ENCODE measurements at regions not wholly inside any gene's neighbourhood (a gene's known extent, or its start where the extent isn't known, plus 50 kb on each side); places are given as distances from the start of the nearest gene placed in this dataset.

- DNase-seq = no peak
- ATAC-seq = no peak
- intact Hi-C loops (cut with DNase I, micrococcal nuclease) = no loop called here
Observed at GRCh38 chr9:14439555-14439954, 125.6 kb upstream of the NFIB start.

GRCh38 chr9:14438232-14439021 is 124.5 kb upstream of the NFIB start:
- no peak for DNase-seq
- Histone ChIP-seq H3K4me1 (ENCODE audit: low read depth) (no peaks in the 10 kb centered on the region), H3K36me3 (ENCODE audit: low read depth) (no peaks in the 10 kb centered on the region), H3K4me3 (no peak overlapping the region), H3K9me3 (no peaks in the 10 kb centered on the region)
- no peak for ATAC-seq
- intact Hi-C loops (cut with DNase I, micrococcal nuclease) = no loop called here
- TF ChIP-seq, protein P1, sequence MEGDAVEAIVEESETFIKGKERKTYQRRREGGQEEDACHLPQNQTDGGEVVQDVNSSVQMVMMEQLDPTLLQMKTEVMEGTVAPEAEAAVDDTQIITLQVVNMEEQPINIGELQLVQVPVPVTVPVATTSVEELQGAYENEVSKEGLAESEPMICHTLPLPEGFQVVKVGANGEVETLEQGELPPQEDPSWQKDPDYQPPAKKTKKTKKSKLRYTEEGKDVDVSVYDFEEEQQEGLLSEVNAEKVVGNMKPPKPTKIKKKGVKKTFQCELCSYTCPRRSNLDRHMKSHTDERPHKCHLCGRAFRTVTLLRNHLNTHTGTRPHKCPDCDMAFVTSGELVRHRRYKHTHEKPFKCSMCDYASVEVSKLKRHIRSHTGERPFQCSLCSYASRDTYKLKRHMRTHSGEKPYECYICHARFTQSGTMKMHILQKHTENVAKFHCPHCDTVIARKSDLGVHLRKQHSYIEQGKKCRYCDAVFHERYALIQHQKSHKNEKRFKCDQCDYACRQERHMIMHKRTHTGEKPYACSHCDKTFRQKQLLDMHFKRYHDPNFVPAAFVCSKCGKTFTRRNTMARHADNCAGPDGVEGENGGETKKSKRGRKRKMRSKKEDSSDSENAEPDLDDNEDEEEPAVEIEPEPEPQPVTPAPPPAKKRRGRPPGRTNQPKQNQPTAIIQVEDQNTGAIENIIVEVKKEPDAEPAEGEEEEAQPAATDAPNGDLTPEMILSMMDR (IDR thresholded peaks at IDR 0.05) = no peak

More at GRCh38 chr9:14439555-14439954, 125.6 kb upstream of the NFIB start:
- Histone ChIP-seq H3K4me3 (no peak overlapping the region), H3K9me3 (no peaks in the 10 kb centered on the region), H3K4me1 (ENCODE audit: low read depth) (no peaks in the 10 kb centered on the region), H3K36me3 (ENCODE audit: low read depth) (no peaks in the 10 kb centered on the region)
- TF ChIP-seq, protein P1 (IDR thresholded peaks at IDR 0.05) = no peak

DNA sequence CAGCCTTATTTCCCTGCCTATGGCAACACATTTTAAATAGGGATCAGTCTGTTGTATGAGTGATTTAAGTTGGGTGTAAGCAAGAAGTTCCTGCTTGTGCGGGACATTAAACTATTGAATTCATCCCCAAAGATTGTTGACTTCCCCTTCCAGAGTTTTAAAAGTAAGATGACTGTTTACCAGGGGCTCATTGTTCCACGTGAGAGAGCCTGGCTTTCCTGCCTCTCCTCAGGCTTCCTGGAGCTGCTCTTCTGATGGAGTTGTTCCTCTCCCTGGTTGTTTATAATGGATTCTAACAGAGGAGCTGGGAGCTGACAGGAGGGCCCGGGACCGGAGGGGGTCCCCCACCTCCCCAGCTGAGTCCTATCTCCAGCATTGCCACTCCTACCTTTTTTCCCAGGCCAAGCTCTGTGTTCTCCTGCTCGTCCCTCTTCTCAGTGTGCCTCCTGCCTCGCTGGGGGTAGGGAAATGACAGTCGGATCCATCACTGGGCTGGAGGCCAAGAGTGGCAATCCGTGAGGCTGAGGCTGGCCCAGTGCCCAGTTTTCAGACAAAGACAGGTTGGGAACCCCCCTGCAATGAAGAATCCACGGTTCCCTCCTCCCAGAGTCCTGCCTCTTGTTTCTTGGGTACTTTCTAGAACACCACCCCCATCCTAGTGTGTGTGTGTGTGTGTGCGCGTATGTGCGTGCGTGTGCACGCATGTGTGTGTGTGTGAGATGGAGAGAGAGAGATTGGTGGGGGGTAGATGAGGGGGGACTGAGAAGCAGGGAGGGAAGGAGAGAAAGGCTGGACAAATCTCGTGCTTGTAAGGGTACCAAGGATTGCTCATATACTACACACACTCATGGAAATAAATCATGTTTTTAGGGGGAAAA is 123.7 kb upstream of the NFIB start:
- intact Hi-C loops (cut with DNase I, micrococcal nuclease) = no loop called here
- ATAC-seq = no peak
- TF ChIP-seq, protein P1 (IDR thresholded peaks at IDR 0.05) = no peak
- H3K4me1 ChIP-seq (ENCODE audit: low read depth) = no peaks in the 10 kb centered on the region
- H3K36me3 ChIP-seq (ENCODE audit: low read depth) = no peaks in the 10 kb centered on the region
- H3K9me3 ChIP-seq = no peaks in the 10 kb centered on the region
- peak in 1 of 3 donors; percentile 24 for DNase-seq
- no peak overlapping the region for H3K4me3 ChIP-seq

DNA sequence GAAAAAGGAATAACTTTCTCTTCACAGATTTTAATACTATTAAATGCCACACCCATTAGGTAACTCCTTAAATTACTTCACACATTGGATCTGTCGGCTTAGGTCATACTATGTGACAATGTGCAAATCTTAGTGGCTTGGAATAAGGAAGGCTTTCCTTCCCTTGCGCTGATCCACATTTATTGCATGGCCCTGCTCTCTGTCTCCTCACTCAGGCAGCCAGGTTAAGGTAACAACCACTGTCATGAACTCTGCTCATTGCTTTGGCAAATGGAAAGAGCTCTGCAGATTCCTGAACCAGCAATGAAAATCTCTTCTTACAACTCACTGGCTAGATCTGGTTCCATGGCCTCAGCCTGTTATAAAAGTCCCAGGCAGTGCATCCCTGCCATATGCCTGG is 121.9 kb upstream of the NFIB start:
- H3K9me3 ChIP-seq = no peaks in the 10 kb centered on the region
- TF ChIP-seq, protein P1 (IDR thresholded peaks at IDR 0.05) = no peak
- ATAC-seq = no peak
- no peak for DNase-seq
- H3K36me3 ChIP-seq (ENCODE audit: low read depth) = no peaks in the 10 kb centered on the region
- no peak overlapping the region for H3K4me3 ChIP-seq
- intact Hi-C loops (cut with DNase I, micrococcal nuclease) = no loop called here
- no peaks in the 10 kb centered on the region for H3K4me1 ChIP-seq (ENCODE audit: low read depth)

GRCh38 chr9:14434971-14435718 is 121.2 kb upstream of the NFIB start:
- Histone ChIP-seq H3K36me3 (ENCODE audit: low read depth) (no peaks in the 10 kb centered on the region), H3K4me3 (no peak overlapping the region), H3K4me1 (ENCODE audit: low read depth) (no peaks in the 10 kb centered on the region), H3K9me3 (no peaks in the 10 kb centered on the region)
- ATAC-seq (no peak), DNase-seq (no peak)
- intact Hi-C loops (cut with DNase I, micrococcal nuclease) = no loop called here
- TF ChIP-seq, protein P1 (IDR thresholded peaks at IDR 0.05) = no peak

Measured in mucosa of descending colon (tissue), 3 donors.